Trophoblast cell (in vitro differentiated cells and primary cell): ENCODE measurements at regions not wholly inside any gene's neighbourhood (a gene's known extent, or its start where the extent isn't known, plus 50 kb on each side); places are given as distances from the start of the nearest gene placed in this dataset.

Source experiments
- DNase-seq, 2 donors: peaks; one replicate each; pipeline ENCODE4 v3.0.0-alpha.2; 2016
- H2AFZ ChIP-seq: 2 replicates; pipeline ENCODE4 v1.6.1; 2013; ENCODE audit warnings: low read length, moderate library complexity, mild to moderate bottlenecking; ENCODE audit not compliant: insufficient read depth, poor library complexity
- H2AK5ac ChIP-seq: 2 replicates; pipeline ENCODE4 v1.6.1; 2013; ENCODE audit warnings: mild to moderate bottlenecking, low read length
- H2BK120ac ChIP-seq: 2 replicates; pipeline ENCODE4 v1.6.1; 2013; ENCODE audit warnings: low read length, mild to moderate bottlenecking, moderate library complexity; ENCODE audit not compliant: insufficient read depth, poor library complexity
- H2BK12ac ChIP-seq: 2 replicates; pipeline ENCODE4 v1.6.1; 2013; ENCODE audit warnings: mild to moderate bottlenecking, low read length, moderate library complexity
- H2BK5ac ChIP-seq: 2 replicates; pipeline ENCODE4 v1.6.1; 2013; ENCODE audit warnings: low read length, low read depth, moderate library complexity, mild to moderate bottlenecking; ENCODE audit not compliant: poor library complexity
- H3K14ac ChIP-seq: 2 replicates; pipeline ENCODE4 v1.6.1; 2013; ENCODE audit warnings: mild to moderate bottlenecking, low read length
- H3K18ac ChIP-seq: 2 replicates; pipeline ENCODE4 v1.6.1; 2013; ENCODE audit warnings: mild to moderate bottlenecking, low read length
- H3K23ac ChIP-seq: 2 replicates; pipeline ENCODE4 v1.6.1; 2013; ENCODE audit warnings: low read length
- H3K27ac ChIP-seq: 2 replicates; pipeline ENCODE4 v1.5.1; 2013; ENCODE audit warnings: low read depth, mild to moderate bottlenecking, inconsistent platforms, low read length, moderate library complexity
- H3K27me3 ChIP-seq: 2 replicates; pipeline ENCODE4 v1.6.1; 2013; ENCODE audit warnings: inconsistent platforms, mild to moderate bottlenecking, low read length, moderate library complexity; ENCODE audit not compliant: insufficient read depth
- H3K36me3 ChIP-seq, 2 experiments: 1 replicate in 1 of 2; 2 replicates in 1 of 2; pipeline ENCODE4 v1.6.1; 2013; ENCODE audit warnings: low read length in 2 of 2, mild to moderate bottlenecking in 2 of 2, moderate library complexity in 1 of 2; ENCODE audit not compliant: insufficient read depth in 2 of 2, control insufficient read depth in 1 of 2
- H3K4ac ChIP-seq: 2 replicates; pipeline ENCODE4 v1.6.1; 2013; ENCODE audit warnings: low read depth, mild to moderate bottlenecking, low read length, moderate library complexity
- H3K4me1 ChIP-seq, 2 experiments: 1 replicate in 1 of 2; 2 replicates in 1 of 2; pipeline ENCODE4 v1.6.1; 2013; ENCODE audit warnings: low read length in 2 of 2, mild to moderate bottlenecking in 2 of 2, moderate library complexity in 1 of 2; ENCODE audit not compliant: insufficient read depth in 2 of 2, control insufficient read depth in 1 of 2
- H3K4me2 ChIP-seq: 2 replicates; pipeline ENCODE4 v1.6.1; 2013; ENCODE audit warnings: inconsistent platforms, mild to moderate bottlenecking, low read length, moderate library complexity
- H3K4me3 ChIP-seq: 2 replicates; pipeline ENCODE4 v1.5.1; 2013; ENCODE audit warnings: mild to moderate bottlenecking, low read depth, low read length, inconsistent platforms
- H3K79me1 ChIP-seq: one replicate; pipeline ENCODE4 v1.6.1; 2013; ENCODE audit warnings: low read length
- H3K79me2 ChIP-seq: 2 replicates; pipeline ENCODE4 v1.6.1; 2013; ENCODE audit warnings: low read length, mild to moderate bottlenecking; ENCODE audit not compliant: control insufficient read depth, insufficient read depth, poor library complexity
- H3K9ac ChIP-seq: 2 replicates; pipeline ENCODE4 v1.6.1; 2013; ENCODE audit warnings: mild to moderate bottlenecking, low read length
- H3K9me3 ChIP-seq: 2 replicates; pipeline ENCODE4 v1.6.1; 2013; ENCODE audit warnings: low read depth, mild to moderate bottlenecking, control low read depth, inconsistent platforms, low read length; ENCODE audit not compliant: insufficient read depth
- H4K12ac ChIP-seq: 2 replicates; pipeline ENCODE4 v1.6.1; 2013; ENCODE audit warnings: low read depth, mild to moderate bottlenecking, low read length, moderate library complexity
- H4K8ac ChIP-seq: 2 replicates; pipeline ENCODE4 v1.6.1; 2013; ENCODE audit warnings: low read depth, mild to moderate bottlenecking, low read length, moderate library complexity
- H4K91ac ChIP-seq: one replicate; pipeline ENCODE4 v1.6.1; 2013; ENCODE audit warnings: low read depth, mild to moderate bottlenecking, low read length, moderate library complexity
- WGBS: extraction: QIAGEN DNeasy Blood & Tissue Kit; methylation state at CpG from one replicate; pipeline ENCODE4 v1.1.7; 2013; ENCODE audit warnings: missing lambda C conversion rate; ENCODE audit not compliant: insufficient read length, insufficient coverage; ENCODE audit errors: extremely low coverage; 5-methylcytosine and 5-hydroxymethylcytosine counted together

- Histone ChIP-seq H3K18ac (no peak overlapping the region), H3K4me3 (no peak overlapping the region), H2BK12ac (no peak overlapping the region)
Measured at GRCh38 chr11:113542420-113542819, 67.2 kb upstream of the DRD2 start.

GRCh38 chr11:113540416-113541330 is 65.5 kb upstream of the DRD2 start:
- no peak overlapping the region for H2BK12ac ChIP-seq
- H3K79me2 ChIP-seq = no peaks in the 10 kb centered on the region
- H3K23ac ChIP-seq = no peak overlapping the region
- H4K91ac ChIP-seq = no peak overlapping the region
- H4K8ac ChIP-seq = no peak overlapping the region
- H3K9ac ChIP-seq = no peak overlapping the region
- H2AFZ ChIP-seq = no peak overlapping the region
- no peaks in the 10 kb centered on the region for H3K27me3 ChIP-seq
- no peak overlapping the region for H3K4me3 ChIP-seq
- no peak overlapping the region for H2AK5ac ChIP-seq
- no peaks in the 10 kb centered on the region for H3K79me1 ChIP-seq
- H3K4ac ChIP-seq = no peak overlapping the region
- H3K18ac ChIP-seq = no peak overlapping the region
- peak in 1 of 2 donors; percentile 16 for DNase-seq
- H2BK5ac ChIP-seq = no peak overlapping the region
- no peaks in the 10 kb centered on the region for H3K9me3 ChIP-seq
- no peak overlapping the region for H4K12ac ChIP-seq
- no peak overlapping the region for H3K27ac ChIP-seq
- H2BK120ac ChIP-seq = no peak overlapping the region
- H3K36me3 ChIP-seq = no peaks in the 10 kb centered on the region
- WGBS = no CpG with 5 or more reads among the region's 8 CpGs
- H3K14ac ChIP-seq = no peak overlapping the region
- peaks cover 2 to 3% of the 10 kb centered on the region in 2 experiments for H3K4me1 ChIP-seq
- H3K4me2 ChIP-seq = no peak overlapping the region

More at GRCh38 chr11:113542420-113542819, 67.2 kb upstream of the DRD2 start:
- Histone ChIP-seq H3K9ac (no peak overlapping the region), H2BK120ac (no peak overlapping the region), H4K8ac (no peak overlapping the region), H3K4me2 (no peak overlapping the region), H4K91ac (no peak overlapping the region), H3K4ac (no peak overlapping the region), H3K4me1 (peaks cover 2 to 5% of the 10 kb centered on the region in 2 experiments), H4K12ac (no peak overlapping the region), H2BK5ac (no peak overlapping the region), H3K27me3 (no peaks in the 10 kb centered on the region), H2AFZ (no peak overlapping the region), H3K79me1 (peaks cover 2% of the 10 kb centered on the region), H2AK5ac (no peak overlapping the region), H3K27ac (no peak overlapping the region), H3K14ac (no peak overlapping the region), H3K36me3 (no peaks in the 10 kb centered on the region), H3K9me3 (no peaks in the 10 kb centered on the region), H3K23ac (no peak overlapping the region), H3K79me2 (no peaks in the 10 kb centered on the region)
- no CpG with 5 or more reads among the region's 2 CpGs for WGBS
- no peak for DNase-seq

GRCh38 chr11:113538451-113539412 is 63.5 kb upstream of the DRD2 start:
- DNase-seq = peak; percentile 31 to 47
- H3K27me3 ChIP-seq = no peaks in the 10 kb centered on the region
- H3K4ac ChIP-seq = no peak overlapping the region
- no peak overlapping the region for H2AFZ ChIP-seq
- H2BK120ac ChIP-seq = no peak overlapping the region
- H3K79me2 ChIP-seq = no peaks in the 10 kb centered on the region
- H4K12ac ChIP-seq = no peak overlapping the region
- H3K4me1 ChIP-seq = peaks cover 2 to 3% of the 10 kb centered on the region in 2 experiments
- H3K9me3 ChIP-seq = no peaks in the 10 kb centered on the region
- no peak overlapping the region for H3K9ac ChIP-seq
- no CpG with 5 or more reads among the region's 6 CpGs for WGBS
- H3K36me3 ChIP-seq = no peaks in the 10 kb centered on the region
- H4K8ac ChIP-seq = no peak overlapping the region
- no peak overlapping the region for H3K27ac ChIP-seq
- H3K18ac ChIP-seq = no peak overlapping the region
- H3K4me3 ChIP-seq = no peak overlapping the region
- no peak overlapping the region for H2BK5ac ChIP-seq
- no peak overlapping the region for H2AK5ac ChIP-seq
- no peak overlapping the region for H3K4me2 ChIP-seq
- H3K79me1 ChIP-seq = no peaks in the 10 kb centered on the region
- H2BK12ac ChIP-seq = no peak overlapping the region
- no peak overlapping the region for H4K91ac ChIP-seq
- no peak overlapping the region for H3K23ac ChIP-seq
- no peak overlapping the region for H3K14ac ChIP-seq

- H3K79me2 ChIP-seq = no peaks in the 10 kb centered on the region
- no CpG with 5 or more reads among the region's 4 CpGs for WGBS
- H3K36me3 ChIP-seq = no peaks in the 10 kb centered on the region
- H3K4ac ChIP-seq = no peak overlapping the region
- no peak overlapping the region for H2BK12ac ChIP-seq
- H3K4me1 ChIP-seq = peaks cover 5% of the 10 kb centered on the region in 2 experiments
- H3K18ac ChIP-seq = no peak overlapping the region
- H2AK5ac ChIP-seq = no peak overlapping the region
- H3K23ac ChIP-seq = no peak overlapping the region
- no peak overlapping the region for H3K27ac ChIP-seq
- no peak overlapping the region for H2BK120ac ChIP-seq
- no peak overlapping the region for H3K14ac ChIP-seq
- no peak overlapping the region for H2AFZ ChIP-seq
- H3K27me3 ChIP-seq = no peaks in the 10 kb centered on the region
- no peaks in the 10 kb centered on the region for H3K9me3 ChIP-seq
- no peak overlapping the region for H4K91ac ChIP-seq
- H2BK5ac ChIP-seq = no peak overlapping the region
- H3K4me2 ChIP-seq = no peak overlapping the region
- H4K12ac ChIP-seq = no peak overlapping the region
- no peak overlapping the region for H3K4me3 ChIP-seq
- H4K8ac ChIP-seq = no peak overlapping the region
- no peak for DNase-seq
- no peak overlapping the region for H3K9ac ChIP-seq
- no peaks in the 10 kb centered on the region for H3K79me1 ChIP-seq
Measured at GRCh38 chr11:113534625-113535024, 59.4 kb upstream of the DRD2 start.
